Gastroesophageal sphincter (tissue), 4 donors: ENCODE measurements at regions not wholly inside any gene's neighbourhood (a gene's known extent, or its start where the extent isn't known, plus 50 kb on each side); places are given as distances from the start of the nearest gene placed in this dataset.

Experiments
- ATAC-seq: fragments of 150-250 bp; one replicate; pipeline ENCODE4 v1.9.1; 2016; ENCODE audit warnings: mild to moderate bottlenecking, moderate library complexity
- H3K27ac ChIP-seq, 4 donors: fragments of 200-600 bp; sonication (generic) in 3 of 4; 1 replicate in 3 of 4; 2 replicates in 1 of 4; pipeline ENCODE4 v1.5.1; 2016 to 2019
- H3K27me3 ChIP-seq: fragments of 200-600 bp; sonication (generic); one replicate; pipeline ENCODE4 v1.5.1; 2019
- H3K36me3 ChIP-seq, 2 donors: fragments of 200-600 bp; sonication (generic); one replicate each; pipeline ENCODE4 v1.5.1; 2019; ENCODE audit warnings: control low read depth in 1 of 2
- H3K4me1 ChIP-seq, 3 donors: fragments of 200-600 bp; sonication (generic); 1 replicate in 2 of 3; 2 replicates in 1 of 3; pipeline ENCODE4 v1.5.1; 2016 to 2019; ENCODE audit warnings: control low read depth in 2 of 3
- H3K4me3 ChIP-seq, 2 donors: fragments of 200-600 bp; sonication (generic); one replicate each; pipeline ENCODE4 v1.5.1; 2019; ENCODE audit warnings: mild to moderate bottlenecking in 1 of 2, moderate library complexity in 1 of 2
- H3K9me3 ChIP-seq, 3 donors: fragments of 200-600 bp; sonication (generic); one replicate each; pipeline ENCODE4 v1.5.1; 2017 to 2019; ENCODE audit warnings: control low read depth in 2 of 3
- EP300 ChIP-seq: sonication (generic); formaldehyde crosslinking; IDR thresholded peaks from one replicate; pipeline ENCODE4 v1.6.1; 2017; ENCODE audit warnings: antibody characterized with exemption, mild to moderate bottlenecking
- POLR2A ChIP-seq, 2 donors: fragments of 450-650 bp; IDR thresholded peaks; one replicate each; pipeline ENCODE4 v1.6.1; 2017; ENCODE audit warnings: antibody characterized with exemption in 2 of 2, mild to moderate bottlenecking in 2 of 2, moderate library complexity in 1 of 2
- POLR2AphosphoS5 ChIP-seq: sonication (generic); formaldehyde crosslinking; IDR thresholded peaks from one replicate; pipeline ENCODE4 v1.6.1; 2017; ENCODE audit warnings: antibody characterized with exemption
- WGBS, 2 donors: methylation state at CpG; one replicate each; pipeline ENCODE4 v1.1.5; 2018; ENCODE audit warnings: low coverage in 1 of 2; 5-methylcytosine and 5-hydroxymethylcytosine counted together
- TF ChIP-seq, protein P1 (sequence below), 4 experiments: fragments of 200-600 bp in 2 of 4; fragments of 450-650 bp in 2 of 4; sonication (generic) in 1 of 4; IDR thresholded peaks; one replicate each; pipeline ENCODE4 v1.5.1; 2017 to 2019; ENCODE audit warnings: antibody characterized with exemption in 4 of 4, mild to moderate bottlenecking in 2 of 4, moderate library complexity in 2 of 4

DNA sequence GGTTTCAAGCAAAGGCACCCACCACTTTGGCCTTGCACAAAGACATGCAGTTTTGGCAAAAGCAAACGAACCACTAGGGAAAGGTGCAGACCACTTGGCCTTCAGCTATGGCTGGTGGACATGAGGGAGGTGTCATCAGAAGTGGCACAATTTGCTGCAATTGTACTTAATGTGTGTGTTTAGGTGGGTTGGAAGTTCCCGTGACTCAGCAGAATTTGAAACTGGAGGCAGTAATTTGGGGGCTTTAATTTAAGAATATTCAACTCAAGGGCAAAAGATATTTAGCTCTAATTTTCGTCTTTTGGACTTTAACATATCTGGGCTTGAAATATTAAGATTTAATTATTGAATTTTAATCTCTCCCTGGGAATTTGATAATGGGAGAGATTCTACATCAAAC lies 115.6 kb upstream of the NOCT start:
- Histone ChIP-seq H3K27ac (no peak overlapping the region), H3K4me3 (no peak overlapping the region), H3K36me3 (no peaks in the 10 kb centered on the region), H3K9me3 (no peaks in the 10 kb centered on the region), H3K4me1 (peaks cover 0 to 10% (median 0%) of the 10 kb centered on the region in 3 donors), H3K27me3 (no peaks in the 10 kb centered on the region)
- no peak for ATAC-seq
- 75 to 90% methylated on average over 2 to 3 of the region's 3 CpGs for WGBS, 2 donors
- no peak for TF ChIP-seq POLR2AphosphoS5
- TF ChIP-seq EP300 = no peak
- no peak for TF ChIP-seq POLR2A (IDR thresholded peaks at IDR 0.05)
- TF ChIP-seq, protein P1, sequence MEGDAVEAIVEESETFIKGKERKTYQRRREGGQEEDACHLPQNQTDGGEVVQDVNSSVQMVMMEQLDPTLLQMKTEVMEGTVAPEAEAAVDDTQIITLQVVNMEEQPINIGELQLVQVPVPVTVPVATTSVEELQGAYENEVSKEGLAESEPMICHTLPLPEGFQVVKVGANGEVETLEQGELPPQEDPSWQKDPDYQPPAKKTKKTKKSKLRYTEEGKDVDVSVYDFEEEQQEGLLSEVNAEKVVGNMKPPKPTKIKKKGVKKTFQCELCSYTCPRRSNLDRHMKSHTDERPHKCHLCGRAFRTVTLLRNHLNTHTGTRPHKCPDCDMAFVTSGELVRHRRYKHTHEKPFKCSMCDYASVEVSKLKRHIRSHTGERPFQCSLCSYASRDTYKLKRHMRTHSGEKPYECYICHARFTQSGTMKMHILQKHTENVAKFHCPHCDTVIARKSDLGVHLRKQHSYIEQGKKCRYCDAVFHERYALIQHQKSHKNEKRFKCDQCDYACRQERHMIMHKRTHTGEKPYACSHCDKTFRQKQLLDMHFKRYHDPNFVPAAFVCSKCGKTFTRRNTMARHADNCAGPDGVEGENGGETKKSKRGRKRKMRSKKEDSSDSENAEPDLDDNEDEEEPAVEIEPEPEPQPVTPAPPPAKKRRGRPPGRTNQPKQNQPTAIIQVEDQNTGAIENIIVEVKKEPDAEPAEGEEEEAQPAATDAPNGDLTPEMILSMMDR (IDR thresholded peaks at IDR 0.05) = no peak

DNA sequence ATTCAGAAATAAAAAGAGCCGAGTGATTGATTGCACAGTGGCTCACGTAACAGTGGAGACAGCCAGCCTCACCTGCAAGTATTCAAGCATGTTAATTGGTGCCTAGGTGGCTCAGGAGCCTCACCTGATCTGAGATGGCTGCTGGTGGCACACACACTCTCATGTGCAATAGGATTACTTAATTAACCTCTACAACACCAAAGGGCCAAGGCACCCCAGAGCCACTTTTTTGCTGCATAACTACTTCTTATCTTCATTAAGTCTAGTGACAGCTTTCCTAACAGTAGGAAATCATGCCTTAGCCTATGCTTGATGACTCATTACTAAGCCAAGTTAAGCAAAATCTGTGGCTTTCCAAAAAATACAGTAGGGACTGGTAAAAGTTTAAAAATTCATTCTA lies 117.3 kb upstream of the NOCT start:
- Histone ChIP-seq H3K4me3 (no peak overlapping the region), H3K4me1 (peaks cover 0 to 10% (median 0%) of the 10 kb centered on the region in 3 donors), H3K27ac (no peak overlapping the region), H3K36me3 (no peaks in the 10 kb centered on the region), H3K27me3 (no peaks in the 10 kb centered on the region), H3K9me3 (no peaks in the 10 kb centered on the region)
- WGBS, 2 donors = 53 to 63% methylated on average over 2 of the region's 2 CpGs
- TF ChIP-seq POLR2AphosphoS5 = no peak
- TF ChIP-seq EP300 = no peak
- no peak for TF ChIP-seq POLR2A (IDR thresholded peaks at IDR 0.05)
- TF ChIP-seq, protein P1 (IDR thresholded peaks at IDR 0.05) = no peak
- ATAC-seq = no peak

DNA sequence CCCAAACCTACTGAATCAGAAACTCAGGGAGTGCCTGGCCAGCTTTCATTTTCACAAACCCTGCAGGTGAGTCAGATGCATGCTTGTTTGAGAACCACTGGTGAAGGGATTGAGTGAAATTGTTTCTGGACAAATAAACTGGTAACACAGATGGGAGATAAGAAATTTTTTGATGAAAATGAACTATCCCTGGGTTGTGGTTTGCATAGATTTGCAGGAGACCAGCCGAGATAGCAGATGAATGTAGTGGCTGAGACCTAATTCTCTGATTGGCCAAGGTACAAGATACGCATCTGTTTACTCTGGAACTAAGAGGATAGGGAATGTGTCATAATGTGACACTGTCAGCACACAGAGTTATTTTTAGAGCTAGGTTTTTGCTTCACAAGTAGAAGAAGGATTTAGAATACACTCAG lies 117.8 kb upstream of the NOCT start:
- Histone ChIP-seq H3K36me3 (no peaks in the 10 kb centered on the region), H3K4me1 (peaks cover 0 to 10% (median 0%) of the 10 kb centered on the region in 3 donors), H3K9me3 (no peaks in the 10 kb centered on the region), H3K4me3 (no peak overlapping the region), H3K27me3 (no peaks in the 10 kb centered on the region), H3K27ac (no peak overlapping the region)
- WGBS, 2 donors = 0 to 24% methylated on average over 2 of the region's 2 CpGs
- TF ChIP-seq, protein P1 (IDR thresholded peaks at IDR 0.05) = no peak
- no peak for TF ChIP-seq POLR2A (IDR thresholded peaks at IDR 0.05)
- TF ChIP-seq POLR2AphosphoS5 = no peak
- TF ChIP-seq EP300 = no peak
- no peak for ATAC-seq

DNA sequence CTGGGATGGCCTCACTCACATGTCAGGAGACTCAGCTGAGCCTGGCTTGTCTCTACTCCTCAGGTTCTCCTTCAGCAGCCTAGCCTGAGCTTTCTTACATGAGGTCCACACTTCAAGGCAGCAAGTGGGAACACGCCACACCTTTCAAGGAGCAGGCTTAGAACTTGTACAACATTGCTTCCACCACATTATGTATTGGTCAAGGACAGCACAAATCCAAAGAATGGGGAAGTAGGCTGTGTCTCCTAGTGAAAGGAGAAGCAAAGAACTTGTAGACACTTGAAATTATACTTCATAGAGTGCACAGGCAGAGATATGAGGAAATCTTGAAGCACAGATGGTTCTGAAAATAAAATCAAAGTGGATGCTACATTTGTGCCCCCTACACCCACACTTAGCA lies 120.9 kb upstream of the NOCT start:
- Histone ChIP-seq H3K4me3 (no peak overlapping the region), H3K36me3 (no peaks in the 10 kb centered on the region), H3K4me1 (peaks cover 0 to 10% (median 0%) of the 10 kb centered on the region in 3 donors), H3K27me3 (no peaks in the 10 kb centered on the region), H3K27ac (no peak overlapping the region), H3K9me3 (no peaks in the 10 kb centered on the region)
- 88 to 100% methylated on average over 1 of the region's 1 CpG for WGBS, 2 donors
- TF ChIP-seq POLR2AphosphoS5 (no peak), POLR2A (IDR thresholded peaks at IDR 0.05) (no peak), EP300 (no peak)
- TF ChIP-seq, protein P1 (IDR thresholded peaks at IDR 0.05) = no peak
- no peak for ATAC-seq

DNA sequence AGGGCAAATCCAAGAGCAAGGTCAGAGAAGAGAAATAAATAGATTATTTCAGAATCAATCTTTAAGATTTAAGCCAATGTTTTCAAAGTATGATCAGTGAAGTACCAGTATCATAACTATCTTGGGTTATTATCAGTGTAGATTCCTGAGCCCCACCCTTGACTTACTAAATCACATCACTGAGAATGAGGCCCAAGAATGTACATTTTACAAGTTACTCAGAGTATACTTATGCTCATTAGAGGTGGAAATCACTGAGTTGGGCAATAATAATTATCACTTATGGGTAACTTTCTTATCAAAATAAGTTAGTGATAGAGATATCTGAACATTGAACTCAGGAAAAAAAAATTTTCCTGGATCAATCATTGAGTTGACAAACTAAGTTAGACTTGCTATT lies 121.6 kb upstream of the NOCT start:
- H3K4me3 ChIP-seq = no peak overlapping the region
- no peaks in the 10 kb centered on the region for H3K9me3 ChIP-seq
- no peaks in the 10 kb centered on the region for H3K36me3 ChIP-seq
- H3K27me3 ChIP-seq = no peaks in the 10 kb centered on the region
- H3K27ac ChIP-seq = no peak overlapping the region
- no peak for ATAC-seq
- peaks cover 0 to 10% (median 0%) of the 10 kb centered on the region in 3 donors for H3K4me1 ChIP-seq
- TF ChIP-seq POLR2A (IDR thresholded peaks at IDR 0.05) (no peak), EP300 (no peak), POLR2AphosphoS5 (no peak)
- TF ChIP-seq, protein P1 (IDR thresholded peaks at IDR 0.05) = no peak
